Inflammatory macrophage treated with lipopolysaccharide for 1 hour (primary cell): ENCODE measurements at regions not wholly inside any gene's neighbourhood (a gene's known extent, or its start where the extent isn't known, plus 50 kb on each side); places are given as distances from the start of the nearest gene placed in this dataset.

Source experiments
- DNase-seq, 2 donors: peaks; one replicate each; pipeline ENCODE4 v3.0.0-alpha.2; 2020 to 2022

- no peak for DNase-seq
These were observed 110.3 kb upstream of the GGTLC1 start for GRCh38 chr20:24098886-24099285.

GRCh38 chr20:24097506-24098245, 109.1 kb upstream of the GGTLC1 start:
- DNase-seq = no peak

- DNase-seq = no peak
These were observed 108.4 kb upstream of the GGTLC1 start for GRCh38 chr20:24096864-24097450.

GRCh38 chr20:24096264-24096663, 107.7 kb upstream of the GGTLC1 start:
- DNase-seq = no peak

DNA sequence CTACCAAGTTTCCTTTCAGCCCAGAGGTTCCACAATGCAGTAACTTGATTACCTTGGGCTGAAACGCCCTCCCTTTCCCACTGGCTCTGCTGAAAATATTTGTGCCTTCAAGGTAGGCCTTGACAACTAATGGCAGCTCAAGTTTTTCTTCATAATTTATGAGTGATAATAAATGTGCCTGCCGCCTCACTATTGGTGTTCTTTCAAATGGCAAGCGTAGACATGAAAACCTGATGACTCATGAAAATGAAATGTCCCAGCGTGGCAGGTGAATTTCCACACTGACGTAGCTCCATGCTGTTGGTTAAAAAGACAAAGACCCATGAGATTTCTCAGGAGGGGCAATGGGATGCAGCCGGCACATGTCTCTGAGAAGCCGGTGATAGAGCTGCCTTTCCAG, 107.2 kb upstream of the GGTLC1 start:
- no peak for DNase-seq

- DNase-seq = no peak
These were observed 106.7 kb upstream of the GGTLC1 start for GRCh38 chr20:24095303-24095702.

- DNase-seq = no peak
These were observed 101.0 kb upstream of the GGTLC1 start for GRCh38 chr20:24089576-24089975.

DNA sequence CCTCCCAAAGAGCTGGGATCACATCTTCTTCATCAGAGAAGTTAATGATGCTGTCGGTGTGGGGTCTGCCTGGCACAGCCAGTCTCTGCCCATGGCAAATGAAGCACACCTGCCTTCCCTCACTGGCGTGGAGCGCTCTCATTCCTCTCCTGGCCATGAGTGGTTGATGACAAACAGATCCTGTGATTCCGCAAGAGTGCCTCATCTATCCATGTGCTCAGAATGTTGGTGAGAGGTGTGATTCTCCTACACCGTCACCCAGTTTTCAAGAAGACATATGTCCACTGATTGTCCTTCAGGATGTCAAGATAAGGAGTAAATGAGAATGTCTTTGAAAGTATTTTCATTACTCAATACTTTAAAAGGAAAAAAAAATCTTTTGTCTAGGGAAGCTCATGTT, 97.5 kb upstream of the GGTLC1 start:
- no peak for DNase-seq

DNA sequence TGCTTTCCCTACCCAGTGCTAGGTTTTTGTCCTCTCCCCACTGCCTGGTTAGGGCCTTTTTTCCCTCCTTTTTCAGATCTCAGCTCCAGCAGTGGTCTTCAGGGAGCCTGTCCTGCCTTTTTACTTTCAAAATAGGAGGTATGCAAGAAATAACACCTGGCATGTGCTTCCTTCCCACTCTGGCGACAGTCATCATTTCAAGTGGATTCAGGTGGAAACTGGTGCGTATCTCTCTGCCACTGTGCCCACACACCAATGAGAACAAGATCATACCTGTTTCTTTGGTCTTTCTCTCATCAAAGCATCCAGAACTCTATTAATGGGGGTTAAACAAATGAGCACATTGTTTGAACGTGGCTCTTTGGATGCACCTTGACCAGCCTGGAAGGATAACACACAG, 95.7 kb upstream of the GGTLC1 start:
- DNase-seq = no peak

DNA sequence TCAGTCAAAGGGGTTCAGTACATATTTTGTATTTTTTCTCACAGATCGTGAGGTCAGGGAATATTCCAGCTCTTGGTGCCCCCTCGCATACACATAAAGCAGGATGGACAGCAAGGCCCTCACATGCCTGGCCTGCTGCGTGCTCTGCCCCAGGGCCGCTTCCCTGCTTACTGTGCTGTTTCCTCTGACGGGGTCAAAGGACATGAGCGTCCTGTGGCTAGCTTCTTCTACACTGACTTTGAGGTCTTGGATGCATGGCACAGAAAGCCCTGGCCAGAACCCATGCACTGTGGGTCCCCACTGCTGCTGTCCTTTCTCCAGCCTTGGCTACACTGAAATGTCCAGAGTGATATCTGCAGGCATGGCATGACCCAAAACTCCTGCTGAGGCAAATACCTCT, 92.5 kb upstream of the GGTLC1 start:
- no peak for DNase-seq

DNA sequence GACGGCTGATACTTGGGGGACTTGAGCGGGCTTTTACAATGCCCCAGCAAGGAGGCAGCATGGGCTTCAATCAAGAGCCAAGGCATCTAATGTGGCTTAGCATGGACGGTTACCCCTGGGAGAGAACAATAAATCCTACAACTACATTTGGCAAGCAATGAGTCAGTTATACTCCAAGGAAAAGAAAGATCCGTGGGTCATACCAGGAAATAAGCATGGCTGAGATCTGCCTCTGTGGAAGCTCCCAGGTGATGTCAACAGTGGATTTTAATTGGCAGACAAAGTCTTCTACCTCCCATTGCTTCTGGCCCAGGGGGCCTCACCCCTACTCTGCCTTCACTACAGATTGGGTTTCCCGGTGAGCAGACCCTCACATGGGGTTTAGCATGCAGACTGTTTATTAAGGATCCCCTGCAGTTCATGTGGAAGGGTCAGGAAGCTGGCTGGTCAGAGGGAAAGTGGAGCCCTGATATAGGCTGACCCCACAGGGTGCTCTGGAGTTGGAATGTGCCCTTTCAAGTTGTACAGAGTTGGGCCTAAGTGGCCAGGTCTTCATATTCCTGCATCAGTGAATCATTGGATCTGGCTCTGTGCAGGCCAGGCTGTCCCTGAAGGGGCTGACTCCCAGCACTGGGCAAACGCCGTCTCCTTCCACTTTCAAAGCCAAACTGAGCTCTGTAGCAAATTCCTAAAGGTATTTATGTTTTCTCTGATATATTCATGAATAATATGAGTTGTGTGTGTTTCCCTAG, 91.3 kb upstream of the GGTLC1 start:
- DNase-seq = no peak

DNA sequence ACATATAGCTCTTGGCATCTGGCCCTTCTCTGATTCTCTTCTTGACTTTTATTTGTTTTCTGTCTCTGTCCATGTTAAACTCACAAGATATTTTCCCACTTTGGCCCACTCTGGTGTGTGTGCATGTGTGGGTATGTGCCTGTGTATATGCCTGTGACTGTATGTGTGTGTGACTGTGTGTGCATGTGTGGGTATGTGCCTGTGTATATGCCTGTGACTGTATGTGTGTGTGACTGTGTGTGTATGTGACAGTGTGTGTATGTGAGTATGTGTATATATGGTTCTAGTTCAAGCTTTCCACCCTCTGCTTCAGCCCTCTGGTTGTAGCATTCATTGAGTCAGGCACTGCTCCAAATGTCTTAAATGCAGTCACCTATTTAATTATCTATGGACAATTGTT, 88.6 kb upstream of the GGTLC1 start:
- DNase-seq = no peak

- no peak for DNase-seq
These were observed 82.1 kb upstream of the GGTLC1 start for GRCh38 chr20:24070679-24071078.

DNA sequence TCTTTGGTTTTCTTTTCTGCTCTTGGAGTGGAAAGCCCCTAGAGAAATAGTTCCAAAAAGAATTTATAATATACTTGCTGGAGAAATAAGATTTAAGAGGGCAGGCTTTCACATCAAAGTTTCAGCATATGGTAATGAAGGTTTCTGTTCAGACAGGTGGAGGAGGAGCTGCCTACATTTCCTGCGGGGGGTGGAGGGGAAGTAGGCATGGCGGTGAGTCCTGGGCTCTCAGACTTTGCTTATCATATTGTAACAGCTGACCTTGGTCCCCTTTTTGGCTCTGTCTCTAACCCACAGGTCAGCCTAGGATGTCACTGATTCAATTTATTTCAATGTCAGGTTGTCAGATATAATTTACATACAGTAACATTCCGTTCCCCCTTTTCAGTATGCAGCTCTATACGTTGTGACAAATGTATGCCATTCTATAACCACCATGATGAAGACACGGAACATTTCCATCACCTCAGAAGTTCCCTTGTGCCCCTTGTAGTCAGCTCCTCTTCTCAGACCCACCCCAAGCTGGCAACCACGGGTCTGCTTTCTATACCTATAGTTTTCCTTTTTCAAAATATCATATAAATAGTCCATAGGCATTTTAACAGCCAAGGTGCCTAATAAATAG, 77.6 kb upstream of the GGTLC1 start:
- peak in 1 of 2 donors; percentile 0 for DNase-seq

- DNase-seq = no peak
These were observed 76.3 kb upstream of the GGTLC1 start for GRCh38 chr20:24064915-24065314.

DNA sequence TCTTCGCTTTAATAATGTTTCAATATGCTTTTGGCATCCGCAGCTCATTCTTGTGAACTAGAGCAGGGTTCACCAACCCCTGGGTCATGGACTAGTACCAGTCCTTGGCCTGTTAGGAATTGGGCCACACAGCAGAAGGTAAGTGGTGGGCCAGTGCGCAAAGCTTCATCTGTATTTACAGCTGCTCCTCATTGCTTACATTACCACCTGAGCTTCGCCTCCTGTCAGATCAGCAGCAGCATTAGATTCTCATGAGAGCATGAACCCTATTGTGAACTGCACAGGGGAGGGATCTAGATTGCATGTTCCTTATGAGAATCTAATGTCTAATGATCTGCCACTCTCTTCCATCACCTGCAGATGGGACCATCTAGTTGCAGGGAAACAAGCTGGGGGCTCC, 75.5 kb upstream of the GGTLC1 start:
- DNase-seq = no peak

DNA sequence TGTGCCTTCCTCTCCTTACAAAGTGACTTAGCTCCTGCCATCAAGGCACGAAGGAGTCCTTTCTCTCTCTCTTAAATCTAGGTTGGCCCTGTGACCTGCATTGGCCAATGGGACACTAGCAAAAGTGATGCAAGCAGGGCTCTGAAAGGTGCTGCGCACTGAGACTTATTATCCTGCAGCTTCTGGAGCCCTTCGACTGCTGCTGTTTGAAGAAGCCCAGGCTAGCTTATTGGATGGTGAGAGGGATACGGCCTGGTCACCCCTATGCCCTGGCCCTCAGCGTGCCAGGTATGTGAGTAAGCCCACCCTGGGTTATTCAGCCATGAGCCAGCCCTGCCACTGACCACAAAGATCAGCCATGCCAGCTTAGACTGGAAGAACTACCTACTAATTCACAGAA, 74.5 kb upstream of the GGTLC1 start:
- DNase-seq = no peak

GRCh38 chr20:24060851-24061590, 72.4 kb upstream of the GGTLC1 start:
- no peak for DNase-seq

DNA sequence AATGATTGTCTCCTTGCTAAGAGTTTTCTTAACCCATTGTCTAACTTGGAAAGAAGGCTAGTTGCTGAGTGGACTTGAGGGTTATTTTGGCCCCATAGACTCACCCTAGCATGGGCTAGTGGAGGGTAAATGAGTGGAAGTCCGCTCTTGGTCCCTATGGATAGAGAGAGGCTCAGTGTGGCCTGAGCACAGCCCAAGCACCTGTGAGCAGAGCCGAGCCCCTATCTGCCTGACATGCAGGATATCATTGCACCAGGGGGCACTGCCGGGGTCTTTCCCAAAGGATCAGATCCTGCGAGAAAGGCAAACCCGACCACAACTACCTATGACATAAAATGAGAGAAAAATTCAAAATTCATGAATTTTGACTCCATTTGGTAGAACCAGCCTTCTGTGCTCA, 70.6 kb upstream of the GGTLC1 start:
- no peak for DNase-seq

DNA sequence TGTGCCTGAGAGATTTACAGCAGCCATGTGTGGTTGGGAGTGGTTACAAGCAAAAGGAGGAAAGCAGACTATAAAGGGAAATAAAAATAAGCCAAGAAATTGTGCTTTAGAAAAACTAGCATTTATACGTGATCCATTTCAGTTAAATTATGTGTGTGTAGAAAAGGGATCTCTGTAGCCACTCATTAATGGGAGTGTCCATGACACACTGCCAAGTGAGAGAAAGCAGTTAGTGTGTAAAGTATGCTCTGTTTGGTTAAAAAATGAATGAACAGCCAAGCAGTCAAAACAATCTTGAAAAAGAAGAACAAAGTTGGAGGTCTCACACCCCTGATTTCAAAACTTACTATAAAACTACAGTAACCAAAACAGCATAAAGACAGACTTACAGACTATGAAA, 67.9 kb upstream of the GGTLC1 start:
- DNase-seq = no peak

- DNase-seq = no peak
These were observed 64.2 kb upstream of the GGTLC1 start for GRCh38 chr20:24052599-24053275.

DNA sequence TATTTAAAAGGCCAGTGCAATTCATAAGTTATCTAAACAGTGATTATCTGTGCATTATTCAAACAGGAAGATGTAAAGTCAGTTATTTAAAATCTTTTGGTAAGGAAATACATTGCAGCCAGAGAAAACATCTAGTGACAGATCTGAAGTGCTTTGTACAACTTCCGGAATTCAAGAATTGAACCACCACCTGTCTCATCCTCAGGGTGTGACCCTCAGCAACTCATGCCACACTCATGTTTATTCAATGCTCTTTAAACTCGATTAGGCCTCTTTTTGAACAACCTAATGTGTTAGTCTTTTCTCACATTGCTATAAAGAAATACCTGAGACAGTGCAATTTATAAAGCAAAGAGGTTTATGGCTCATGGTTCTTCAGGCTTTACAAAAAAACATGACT, 62.6 kb upstream of the GGTLC1 start:
- no peak for DNase-seq
